ENCODE measurements at regions not wholly inside any gene's neighbourhood (a gene's known extent, or its start where the extent isn't known, plus 50 kb on each side); places are given as distances from the start of the nearest gene placed in this dataset.

DNA sequence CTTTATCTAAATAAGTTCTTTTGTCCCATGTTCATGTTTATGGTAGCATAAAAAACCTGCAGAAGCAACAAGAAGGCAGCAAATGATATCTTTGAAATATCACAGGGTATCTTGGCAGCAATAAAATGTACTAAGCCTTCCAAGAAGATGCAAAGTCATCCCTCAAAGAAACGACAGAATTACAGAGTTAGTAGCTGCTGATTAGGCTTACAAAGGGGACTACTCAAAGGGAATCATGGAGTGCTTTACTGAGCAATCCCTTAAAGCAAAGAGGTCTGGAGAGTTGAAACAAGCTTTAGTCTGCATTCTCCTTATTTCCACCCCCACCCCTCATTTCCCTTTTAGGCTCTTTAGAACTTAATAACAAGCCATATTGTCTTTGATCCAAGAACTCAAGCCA lies 935.0 kb downstream of the SQOR start:
- Histone ChIP-seq H3K4me2 (ENCODE audit: insufficient read depth, insufficient read length, low read length) (no peak overlapping the region), H2BK120ac (ENCODE audit: low read depth, low read length, poor library complexity, severe bottlenecking) (no peak overlapping the region), H3K4me1 (ENCODE audit: insufficient read depth, low read length) (no peaks in the 10 kb centered on the region), H4K20me1 (ENCODE audit: control insufficient read depth, insufficient read depth, insufficient read length) (no peaks in the 10 kb centered on the region), H2BK15ac (ENCODE audit: low read depth, low read length) (no peak overlapping the region), H2AFZ (ENCODE audit: low read length) (no peak overlapping the region), H4K91ac (ENCODE audit: insufficient read length, low read depth, low read length) (no peak overlapping the region), H2BK20ac (ENCODE audit: low read depth, low read length, poor library complexity, severe bottlenecking) (no peak overlapping the region), H2BK5ac (ENCODE audit: insufficient read length, low read length) (no peak overlapping the region), H3K56ac (ENCODE audit: insufficient read length, low read depth, low read length) (no peak overlapping the region), H3K79me2 (ENCODE audit: insufficient read depth, low read length) (no peaks in the 10 kb centered on the region), H3K27ac (ENCODE audit: insufficient read length, low read depth, low read length) (no peak overlapping the region), H3K4ac (ENCODE audit: low read depth, low read length) (no peak overlapping the region), H4K5ac (ENCODE audit: insufficient read length, low read depth, low read length) (no peak overlapping the region), H2AK5ac (ENCODE audit: insufficient read length, low read length) (no peak overlapping the region), H3K23ac (ENCODE audit: insufficient read length, low read depth, low read length) (no peak overlapping the region), H3K9ac (ENCODE audit: extremely low read depth, insufficient read length, low read length) (no peak overlapping the region), H3T11ph (ENCODE audit: low read length) (no peak overlapping the region), H3K18ac (ENCODE audit: insufficient read length, low read depth, low read length) (no peak overlapping the region), H3K14ac (ENCODE audit: insufficient read depth, low read length) (no peak overlapping the region), H3K79me1 (ENCODE audit: insufficient read depth, low read depth, low read length, poor library complexity, severe bottlenecking) (no peaks in the 10 kb centered on the region), H3K27me3 (ENCODE audit: insufficient read depth, low read length) (no peaks in the 10 kb centered on the region), H3K23me2 (ENCODE audit: insufficient read length, low read depth, low read length, poor library complexity, severe bottlenecking) (no peaks in the 10 kb centered on the region), H4K8ac (replicated peaks; ENCODE audit: insufficient read length, low read depth, low read length) (no peak overlapping the region), H3K9me3 (ENCODE audit: control insufficient read depth, low read depth, low read length) (no peaks in the 10 kb centered on the region), H2BK12ac (ENCODE audit: insufficient read length, low read depth, low read length) (no peak overlapping the region)
- Mint-ChIP-seq H3K27ac (no peak overlapping the region), H3K9me3 (no peaks in the 10 kb centered on the region), H3K27me3 (ENCODE audit: low read depth) (no peaks in the 10 kb centered on the region), H3K4me3 (no peak overlapping the region), H3K4me1 (peaks cover 0 to 6% of the 10 kb centered on the region in 2 experiments; a peak in 2 of 4 replicates), H3K36me3 (ENCODE audit: insufficient read depth in 1 of 3, low read depth in 3 of 3) (no peaks in the 10 kb centered on the region)
- TF ChIP-seq CTCF (conservative IDR thresholded peaks at IDR 0.05): no peak
- no peak for DNase-seq
- no CpG with 5 or more reads among the region's 1 CpG for WGBS (ENCODE audit: extremely low coverage, insufficient read length, low lambda C conversion rate)

Measured in H9 (cell line).